HCT116 (cell line): ENCODE measurements at regions not wholly inside any gene's neighbourhood (a gene's known extent, or its start where the extent isn't known, plus 50 kb on each side); places are given as distances from the start of the nearest gene placed in this dataset.

Experiments used
- CTCF ChIP-seq, 3 experiments: fragments of 200-600 bp in 1 of 3; sonication (generic) in 1 of 3; IDR thresholded peaks in 2 of 3; conservative IDR thresholded peaks in 1 of 3; 2 replicates each; pipeline ENCODE4 v1.5.1; 2012 to 2017; ENCODE audit warnings: low read depth in 2 of 3, low read length in 2 of 3, antibody characterized with exemption in 1 of 3, borderline replicate concordance in 1 of 3, control low read depth in 1 of 3, mild to moderate bottlenecking in 1 of 3, mixed read lengths in 1 of 3, mixed run types in 1 of 3, moderate library complexity in 1 of 3; ENCODE audit not compliant: insufficient read depth in 1 of 3
- EZH2phosphoT487 ChIP-seq: fragments of 200-600 bp; IDR thresholded peaks from 2 replicates; pipeline ENCODE4 v1.6.1; 2018; ENCODE audit warnings: antibody characterized with exemption, borderline replicate concordance

GRCh38 chr1:188931506-188931905 is 1546.2 kb downstream of the BRINP3 start:
- TF ChIP-seq CTCF (IDR thresholded peaks at IDR 0.05 in 2 of 3, conservative IDR thresholded peaks at IDR 0.05 in 1 of 3; ENCODE audit: borderline replicate concordance in 1 of 3, insufficient read depth in 1 of 3, low read depth in 2 of 3, low read length in 2 of 3) (no peak), EZH2phosphoT487 (no peak)
